Mucosa of rectum (tissue), 2 donors: ENCODE measurements at regions not wholly inside any gene's neighbourhood (a gene's known extent, or its start where the extent isn't known, plus 50 kb on each side); places are given as distances from the start of the nearest gene placed in this dataset.
"Not testable (repeated sequence)": the region's sequence is repeated elsewhere in the genome, so short reads cannot be mapped to it uniquely, and the experiment has no call there.

ENCODE experiments used
- H3K27ac ChIP-seq, 2 donors: one replicate each; pipeline ENCODE4 v1.7.0; 2013; ENCODE audit warnings: inconsistent platforms in 2 of 2, low read depth in 2 of 2, low read length in 2 of 2
- H3K27me3 ChIP-seq, 2 donors: one replicate each; pipeline ENCODE4 v1.7.0; 2013; ENCODE audit warnings: low read length in 2 of 2; ENCODE audit not compliant: control insufficient read depth in 2 of 2, insufficient read depth in 2 of 2
- H3K36me3 ChIP-seq, 2 donors: one replicate each; pipeline ENCODE4 v1.7.0; 2013; ENCODE audit warnings: low read length in 2 of 2; ENCODE audit not compliant: control insufficient read depth in 2 of 2, insufficient read depth in 2 of 2
- H3K4me1 ChIP-seq, 2 donors: one replicate each; pipeline ENCODE4 v1.7.0; 2013; ENCODE audit warnings: low read length in 2 of 2, mild to moderate bottlenecking in 1 of 2; ENCODE audit not compliant: control insufficient read depth in 2 of 2, insufficient read depth in 2 of 2
- H3K4me3 ChIP-seq, 2 donors: one replicate each; pipeline ENCODE4 v1.7.0; 2013; ENCODE audit warnings: low read length in 2 of 2
- H3K9ac ChIP-seq, 2 donors: one replicate each; pipeline ENCODE4 v1.7.0; 2013; ENCODE audit warnings: low read length in 2 of 2, low read depth in 1 of 2, mild to moderate bottlenecking in 1 of 2
- H3K9me3 ChIP-seq, 2 donors: one replicate each; pipeline ENCODE4 v1.7.0; 2013; ENCODE audit warnings: low read length in 2 of 2; ENCODE audit not compliant: control insufficient read depth in 2 of 2
- donor health status: healthy.
- donor health status: Normal muscosa, but diverticular disease.

- Histone ChIP-seq H3K4me3 (no peak overlapping the region), H3K27ac (no peak overlapping the region), H3K27me3 (no peaks in the 10 kb centered on the region), H3K9ac (no peak overlapping the region), H3K36me3 (no peaks in the 10 kb centered on the region), H3K4me1 (peaks cover 17 to 40% of the 10 kb centered on the region in 2 donors), H3K9me3 (no peaks in the 10 kb centered on the region)
Observed at GRCh38 chr20:50449738-50450492, 60.3 kb upstream of the PTPN1 start.

DNA sequence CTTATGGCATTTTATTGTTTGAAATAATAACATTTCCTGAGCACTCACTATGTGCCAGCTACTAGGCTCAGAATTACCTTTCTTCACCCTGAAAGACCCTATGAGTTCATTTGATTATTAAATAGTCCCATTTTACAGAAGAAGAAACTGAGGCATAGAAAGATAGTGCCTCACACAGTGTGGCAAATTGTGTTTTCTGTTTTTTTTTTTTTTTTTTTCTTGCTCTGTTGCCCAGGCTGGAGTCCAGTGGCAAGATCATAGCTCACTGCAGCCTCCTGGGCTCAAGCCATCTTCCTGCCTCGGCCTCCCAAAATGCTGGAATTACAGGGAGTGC is 59.7 kb upstream of the PTPN1 start:
- H3K4me3 ChIP-seq, result peak overlapping the region in 1 of 2 donors; percentile 10
- H3K9ac ChIP-seq, result no peak overlapping the region
- peak overlapping the region in 1 of 2 donors; percentile 52 for H3K27ac ChIP-seq
- H3K27me3 ChIP-seq, result no peaks in the 10 kb centered on the region
- no peaks in the 10 kb centered on the region for H3K36me3 ChIP-seq
- peaks cover 17 to 40% of the 10 kb centered on the region in 2 donors for H3K4me1 ChIP-seq
- H3K9me3 ChIP-seq, result no peaks in the 10 kb centered on the region

- H3K9ac ChIP-seq, result peak overlapping the region; percentile 15 to 57
- H3K36me3 ChIP-seq, result no peaks in the 10 kb centered on the region
- H3K27me3 ChIP-seq, result no peaks in the 10 kb centered on the region
- peak overlapping the region; percentile 30 to 52 for H3K27ac ChIP-seq
- no peaks in the 10 kb centered on the region for H3K9me3 ChIP-seq
- H3K4me3 ChIP-seq, result peak overlapping the region; percentile 10 to 67
- peaks cover 13 to 37% of the 10 kb centered on the region in 2 donors for H3K4me1 ChIP-seq
Observed at GRCh38 chr20:50450881-50451752, 59.1 kb upstream of the PTPN1 start.

GRCh38 chr20:50451792-50452425 is 58.3 kb upstream of the PTPN1 start:
- H3K27me3 ChIP-seq, H3K4me3 ChIP-seq, H3K9me3 ChIP-seq, H3K36me3 ChIP-seq, H3K9ac ChIP-seq: not testable (repeated sequence)
- Histone ChIP-seq H3K27ac (peak overlapping the region in 1 of 2 donors; percentile 20), H3K4me1 (peaks cover 11 to 30% of the 10 kb centered on the region in 2 donors)

- Histone ChIP-seq H3K27ac (no peak overlapping the region), H3K27me3 (no peaks in the 10 kb centered on the region), H3K4me1 (peaks cover 8 to 23% of the 10 kb centered on the region in 2 donors), H3K36me3 (no peaks in the 10 kb centered on the region), H3K4me3 (no peak overlapping the region), H3K9me3 (no peaks in the 10 kb centered on the region), H3K9ac (no peak overlapping the region)
Observed at GRCh38 chr20:50453533-50454244, 56.5 kb upstream of the PTPN1 start.

- not testable (repeated sequence) for H3K27ac ChIP-seq, H3K4me3 ChIP-seq, H3K9ac ChIP-seq, H3K27me3 ChIP-seq, H3K36me3 ChIP-seq, H3K9me3 ChIP-seq
- H3K4me1 ChIP-seq, result peaks cover 3 to 17% of the 10 kb centered on the region in 2 donors
Observed at GRCh38 chr20:50455245-50455644, 54.9 kb upstream of the PTPN1 start.

DNA sequence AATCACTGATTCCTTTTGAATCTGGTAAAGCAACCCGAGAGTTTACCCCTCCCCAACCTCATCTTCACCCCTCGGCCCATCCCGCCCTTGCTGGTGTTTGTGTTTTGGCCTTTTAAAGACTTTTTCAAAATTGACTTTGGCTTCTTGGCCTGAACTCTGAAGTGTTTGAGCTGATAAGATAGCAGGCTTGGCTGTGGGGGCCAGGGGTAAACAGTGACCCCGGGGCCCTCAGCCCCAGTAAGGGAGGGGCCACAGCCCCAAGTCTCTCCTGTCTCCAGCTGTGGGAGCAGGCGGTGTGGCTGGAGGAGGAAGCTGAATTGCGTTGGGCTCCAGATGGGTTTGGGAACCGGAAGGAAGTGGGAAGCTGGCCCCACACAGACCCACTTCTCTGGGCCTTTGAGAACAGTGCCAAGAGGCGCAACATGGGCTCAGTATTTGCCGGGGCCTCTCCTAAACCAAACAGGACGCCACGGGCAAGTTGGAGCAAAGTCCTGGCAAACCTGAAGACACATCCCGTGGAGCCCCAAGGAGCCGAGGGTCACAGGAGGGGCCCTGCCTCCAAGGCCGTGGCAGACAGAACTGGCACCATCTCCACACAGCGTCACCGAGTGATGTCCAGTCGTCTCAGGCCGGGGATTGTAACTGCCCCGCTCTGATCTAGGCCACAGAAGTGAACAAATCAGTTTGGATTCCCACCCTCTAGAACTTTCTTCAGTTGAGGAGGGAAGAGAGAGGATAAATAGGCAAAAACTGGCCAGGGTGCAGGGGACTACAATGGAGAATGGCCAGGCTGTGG is 54.3 kb upstream of the PTPN1 start:
- Histone ChIP-seq H3K4me3 (no peak overlapping the region), H3K9me3 (no peaks in the 10 kb centered on the region), H3K4me1 (peaks cover 7 to 17% of the 10 kb centered on the region in 2 donors), H3K9ac (no peak overlapping the region), H3K27me3 (no peaks in the 10 kb centered on the region), H3K27ac (peak overlapping the region in 1 of 2 donors; percentile 1), H3K36me3 (no peaks in the 10 kb centered on the region)

DNA sequence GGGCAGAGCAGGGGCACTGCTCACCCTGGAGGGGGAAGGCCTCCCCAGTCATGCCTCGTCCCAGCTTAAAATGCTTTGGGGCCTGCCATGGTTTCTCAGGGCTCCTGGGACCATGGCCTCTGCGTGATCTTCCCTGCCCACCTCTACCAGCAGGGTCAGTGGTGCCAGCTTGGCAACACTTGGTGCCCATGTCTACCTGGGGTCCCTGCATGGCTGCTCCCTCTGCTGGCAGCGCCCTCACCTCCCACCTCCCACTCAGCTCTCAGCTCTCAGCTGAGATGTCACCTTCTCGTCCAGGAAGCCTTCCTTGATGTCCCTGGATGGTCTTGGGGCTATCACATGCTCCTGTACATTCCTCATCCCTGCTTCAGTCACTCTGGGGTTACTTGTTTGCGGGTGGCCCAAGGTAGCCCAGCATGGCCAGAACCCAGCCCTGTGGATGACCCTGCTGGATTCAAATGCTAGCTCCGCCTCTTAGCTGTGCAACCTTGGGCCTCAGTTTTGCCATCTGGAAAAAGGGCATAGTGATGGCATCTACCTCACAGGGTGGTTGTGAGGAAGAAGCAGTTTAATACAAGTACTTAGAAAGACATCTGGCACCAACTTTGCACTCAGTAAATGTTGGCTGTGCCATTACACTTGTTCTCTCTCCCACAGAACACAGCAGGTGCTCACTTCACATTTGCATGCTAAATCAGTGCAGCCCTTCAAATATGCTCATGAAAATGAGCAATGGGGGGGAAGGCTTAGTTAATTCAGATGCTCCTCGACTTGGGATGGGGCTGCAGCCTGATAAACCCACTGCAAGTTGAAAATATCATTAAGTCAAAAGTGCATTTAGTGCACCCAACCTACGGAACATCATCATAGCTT is 53.5 kb upstream of the PTPN1 start:
- Histone ChIP-seq H3K36me3 (no peaks in the 10 kb centered on the region), H3K27me3 (no peaks in the 10 kb centered on the region), H3K9ac (no peak overlapping the region), H3K4me3 (no peak overlapping the region), H3K9me3 (no peaks in the 10 kb centered on the region), H3K4me1 (peaks cover 5 to 9% of the 10 kb centered on the region in 2 donors), H3K27ac (no peak overlapping the region)
